H1 (cell line): ENCODE measurements at regions not wholly inside any gene's neighbourhood (a gene's known extent, or its start where the extent isn't known, plus 50 kb on each side); places are given as distances from the start of the nearest gene placed in this dataset.

ENCODE experiments used
- CTCF ChIA-PET: fragments of 300-600 bp; sonication (Branson Sonifier 250); formaldehyde crosslinking; loops from one replicate; lab custom pipeline; 2021; ENCODE audit not compliant: partially characterized antibody; lab: Charles Lee
- POLR2A ChIA-PET: fragments of 300-600 bp; sonication (Branson Sonifier 250); formaldehyde crosslinking; loops from one replicate; lab custom pipeline; 2021; ENCODE audit warnings: inconsistent platforms; ENCODE audit not compliant: partially characterized antibody; lab: Charles Lee
- DNase-seq, 2 experiments: peaks; one replicate each; pipeline versions ENCODE4 v3.0.0 to v3.0.0-alpha.2; 2010 to 2022; ENCODE audit warnings: low spot score in 2 of 2, low read depth in 1 of 2, mixed read lengths in 1 of 2
- FAIRE-seq: peaks from 2 replicates; lab custom pipeline; 2011; peaks lifted over from hg19 to GRCh38; lab: Jason Lieb, UNC
- H2AFZ ChIP-seq: 2 replicates; pipeline ENCODE4 v1.8.1; 2012; ENCODE audit warnings: low read length, inconsistent platforms
- H2AK5ac ChIP-seq: 2 replicates; pipeline ENCODE4 v1.6.1; 2013; ENCODE audit warnings: low read depth, low read length
- H2BK120ac ChIP-seq: replicated peaks from 2 replicates; pipeline ENCODE3; 2013; ENCODE audit warnings: low read depth, low read length, inconsistent platforms
- H2BK12ac ChIP-seq: 2 replicates; pipeline ENCODE4 v1.6.1; 2013; ENCODE audit warnings: low read depth, low read length
- H2BK15ac ChIP-seq: 2 replicates; pipeline ENCODE4 v1.6.1; 2013; ENCODE audit warnings: low read length
- H2BK20ac ChIP-seq: 2 replicates; pipeline ENCODE4 v1.6.1; 2013; ENCODE audit warnings: low read length
- H2BK5ac ChIP-seq: 2 replicates; pipeline ENCODE4 v1.6.1; 2013; ENCODE audit warnings: low read depth, low read length
- H3K14ac ChIP-seq: 2 replicates; pipeline ENCODE4 v1.6.1; 2013; ENCODE audit warnings: inconsistent platforms; ENCODE audit not compliant: insufficient read length
- H3K18ac ChIP-seq: 2 replicates; pipeline ENCODE4 v1.6.1; 2013; ENCODE audit warnings: low read length; ENCODE audit errors: extremely low read depth
- H3K23ac ChIP-seq: 2 replicates; pipeline ENCODE4 v1.6.1; 2013; ENCODE audit warnings: inconsistent platforms; ENCODE audit not compliant: insufficient read length
- H3K23me2 ChIP-seq: 2 replicates; pipeline ENCODE4 v1.6.1; 2013; ENCODE audit warnings: low read depth, low read length
- H3K27ac ChIP-seq: 2 replicates; pipeline ENCODE4 v1.6.1; 2011; ENCODE audit warnings: low read depth, low read length, inconsistent platforms
- H3K27me3 ChIP-seq, 4 experiments: replicated peaks in 1 of 4; 1 replicate in 1 of 4; 2 replicates in 3 of 4; pipeline versions ENCODE4 v1.6.1 to v1.8.1; 2011 to 2013; ENCODE audit warnings: low read length in 3 of 4, mild to moderate bottlenecking in 3 of 4, inconsistent platforms in 2 of 4, mixed read lengths in 2 of 4, moderate library complexity in 1 of 4; ENCODE audit not compliant: control insufficient read depth in 3 of 4, insufficient read depth in 3 of 4; ENCODE audit errors: extremely low read depth in 1 of 4
- H3K36me3 ChIP-seq, 4 experiments: 2 replicates each; pipeline versions ENCODE4 v1.6.1 to v1.8.1; 2011 to 2013; ENCODE audit warnings: mild to moderate bottlenecking in 4 of 4, low read length in 3 of 4, moderate library complexity in 2 of 4, control low read depth in 1 of 4, inconsistent platforms in 1 of 4; ENCODE audit not compliant: insufficient read depth in 4 of 4, control insufficient read depth in 2 of 4
- H3K4ac ChIP-seq: replicated peaks from 2 replicates; pipeline ENCODE3; 2013; ENCODE audit warnings: low read length, low read depth, mixed read lengths, inconsistent platforms; ENCODE audit not compliant: insufficient read length
- H3K4me1 ChIP-seq, 4 experiments: replicated peaks in 1 of 4; 1 replicate in 1 of 4; 2 replicates in 3 of 4; pipeline versions ENCODE4 v1.6.1 to v1.8.1; 2011 to 2013; ENCODE audit warnings: low read length in 3 of 4, inconsistent platforms in 2 of 4, mixed read lengths in 1 of 4; ENCODE audit not compliant: insufficient read depth in 4 of 4, control insufficient read depth in 3 of 4
- H3K4me2 ChIP-seq, 2 experiments: 2 replicates each; pipeline versions ENCODE4 v1.6.1 to v1.8.1; 2011 to 2013; ENCODE audit warnings: low read depth in 2 of 2, low read length in 2 of 2, control low read depth in 1 of 2, inconsistent platforms in 1 of 2, mild to moderate bottlenecking in 1 of 2; ENCODE audit not compliant: insufficient read depth in 1 of 2
- H3K4me3 ChIP-seq, 4 experiments: fragments of 200-600, 300-600 bp in 1 of 4; sonication (generic), shearing (Covaris generic), sonication (Bioruptor Twin) in 1 of 4; 2 replicates each; pipeline versions ENCODE4 v1.5.1 to v1.8.1; 2011 to 2016; ENCODE audit warnings: low read length in 4 of 4, low read depth in 3 of 4, control low read depth in 2 of 4, inconsistent platforms in 2 of 4, mild to moderate bottlenecking in 2 of 4, mixed read lengths in 1 of 4, moderate library complexity in 1 of 4; ENCODE audit not compliant: insufficient read depth in 2 of 4; ENCODE audit errors: extremely low read depth in 1 of 4
- H3K56ac ChIP-seq: replicated peaks from 2 replicates; pipeline ENCODE3; 2013; ENCODE audit warnings: low read depth, mild to moderate bottlenecking, mixed read lengths, low read length, inconsistent platforms; ENCODE audit not compliant: insufficient read length
- H3K79me1 ChIP-seq: 2 replicates; pipeline ENCODE4 v1.6.1; 2013; ENCODE audit warnings: low read depth, low read length, control low read depth
- H3K79me2 ChIP-seq, 2 experiments: 2 replicates each; pipeline versions ENCODE4 v1.6.1 to v1.8.1; 2012 to 2013; ENCODE audit warnings: low read length in 2 of 2, mild to moderate bottlenecking in 2 of 2, inconsistent platforms in 1 of 2; ENCODE audit not compliant: insufficient read depth in 2 of 2, control insufficient read depth in 1 of 2
- H3K9ac ChIP-seq, 4 experiments: replicated peaks in 1 of 4; 1 replicate in 1 of 4; 2 replicates in 3 of 4; pipeline versions ENCODE4 v1.6.1 to v1.8.1; 2011 to 2013; ENCODE audit warnings: low read depth in 3 of 4, low read length in 3 of 4, control low read depth in 2 of 4, mild to moderate bottlenecking in 2 of 4, moderate library complexity in 2 of 4, inconsistent platforms in 1 of 4; ENCODE audit errors: extremely low read depth in 1 of 4
- H3K9me3 ChIP-seq, 2 experiments: 2 replicates each; pipeline versions ENCODE4 v1.6.1 to v1.8.1; 2012 to 2013; ENCODE audit warnings: mild to moderate bottlenecking in 2 of 2, moderate library complexity in 2 of 2, control low read depth in 1 of 2, inconsistent platforms in 1 of 2, low read depth in 1 of 2, low read length in 1 of 2, mixed read lengths in 1 of 2; ENCODE audit not compliant: insufficient read depth in 2 of 2
- H4K20me1 ChIP-seq, 2 experiments: replicated peaks in 1 of 2; 2 replicates each; pipeline versions ENCODE3 to v1.8.1; 2011 to 2013; ENCODE audit warnings: inconsistent platforms in 2 of 2, low read length in 2 of 2, mild to moderate bottlenecking in 1 of 2; ENCODE audit not compliant: insufficient read depth in 2 of 2, control insufficient read depth in 1 of 2
- H4K5ac ChIP-seq: 2 replicates; pipeline ENCODE4 v1.6.1; 2013; ENCODE audit warnings: low read length, low read depth, mixed read lengths, inconsistent platforms; ENCODE audit not compliant: insufficient read length
- H4K8ac ChIP-seq: 2 replicates; pipeline ENCODE4 v1.8.0; 2013; ENCODE audit warnings: mild to moderate bottlenecking, moderate library complexity, low read length, inconsistent platforms; ENCODE audit not compliant: insufficient read depth; ENCODE audit errors: extremely low read depth
- H4K91ac ChIP-seq: replicated peaks from 2 replicates; pipeline ENCODE3; 2013; ENCODE audit warnings: low read length, mixed read lengths, inconsistent platforms; ENCODE audit not compliant: insufficient read length
- ATF3 ChIP-seq: IDR thresholded peaks from 2 replicates; pipeline ENCODE4 v1.6.1; 2011; ENCODE audit warnings: low read depth, mild to moderate bottlenecking, low read length; ENCODE audit not compliant: insufficient read depth
- CBX8 ChIP-seq: fragments of 300-800, 300-1000 bp; sonication (generic); IDR thresholded peaks from 2 replicates; pipeline ENCODE4 v1.7.1; 2016; ENCODE audit warnings: low read depth, low read length, borderline replicate concordance
- GTF2F1 ChIP-seq: IDR thresholded peaks from 2 replicates; pipeline ENCODE4 v1.6.1; 2012; ENCODE audit warnings: low read depth, low read length, improper control_type of control experiment, borderline replicate concordance
- JUND ChIP-seq: IDR thresholded peaks from 2 replicates; pipeline ENCODE4 v1.6.1; 2011; ENCODE audit warnings: mild to moderate bottlenecking, improper control_type of control experiment, low read length
- KDM1A ChIP-seq: fragments of 200-600, 300-600 bp; sonication (generic); IDR thresholded peaks from 2 replicates; pipeline ENCODE4 v1.7.1; 2016; ENCODE audit warnings: mild to moderate bottlenecking, low read length, borderline replicate concordance
- MAFK ChIP-seq: IDR thresholded peaks from 2 replicates; pipeline ENCODE4 v1.6.1; 2012; ENCODE audit warnings: low read depth, mild to moderate bottlenecking, improper control_type of control experiment, low read length
- NRF1 ChIP-seq: IDR thresholded peaks from 2 replicates; pipeline ENCODE4 v1.6.1; 2011; ENCODE audit warnings: mild to moderate bottlenecking, low read depth, low read length, improper control_type of control experiment
- POLR2AphosphoS5 ChIP-seq: IDR thresholded peaks from 2 replicates; pipeline ENCODE4 v1.6.1; 2011; ENCODE audit warnings: low read depth, low read length
- RBBP5 ChIP-seq: IDR thresholded peaks from 2 replicates; pipeline ENCODE4 v1.7.1; 2012; ENCODE audit warnings: low read depth, mild to moderate bottlenecking, inconsistent platforms, low read length, moderate library complexity, borderline replicate concordance
- RFX5 ChIP-seq: IDR thresholded peaks from 2 replicates; pipeline ENCODE4 v1.6.1; 2011; ENCODE audit warnings: low read depth, low read length, improper control_type of control experiment, borderline replicate concordance
- RXRA ChIP-seq: IDR thresholded peaks from 2 replicates; pipeline ENCODE4 v1.6.1; 2011; ENCODE audit warnings: low read depth, mild to moderate bottlenecking, low read length, moderate library complexity; ENCODE audit not compliant: insufficient read depth
- SIRT6 ChIP-seq: IDR thresholded peaks from one replicate; pipeline ENCODE4 v1.7.1; 2012; ENCODE audit warnings: low read length, inconsistent platforms
- SP1 ChIP-seq: IDR thresholded peaks from 2 replicates; pipeline ENCODE4 v1.6.1; 2011; ENCODE audit warnings: low read depth, low read length
- SP2 ChIP-seq: IDR thresholded peaks from 2 replicates; pipeline ENCODE4 v1.6.1; 2012; ENCODE audit warnings: mild to moderate bottlenecking, low read length, inconsistent platforms
- SUZ12 ChIP-seq: fragments of 200-600 bp; sonication (generic); IDR thresholded peaks from 2 replicates; pipeline ENCODE4 v1.6.1; 2012; ENCODE audit warnings: mild to moderate bottlenecking, inconsistent platforms, low read length, moderate library complexity, mixed read lengths
- TAF1 ChIP-seq: IDR thresholded peaks from 2 replicates; pipeline ENCODE4 v1.6.1; 2011; ENCODE audit warnings: mild to moderate bottlenecking, low read depth, low read length
- WGBS, 2 experiments: shearing (Covaris generic) in 1 of 2; methylation state at CpG; one replicate each; pipeline versions ENCODE4 v1.1.6 to v1.1.7; 2013 to 2015; ENCODE audit warnings: low lambda C conversion rate in 2 of 2, mixed read lengths in 2 of 2, inconsistent platforms in 1 of 2, low coverage in 1 of 2, missing lambda C conversion rate in 1 of 2; ENCODE audit not compliant: insufficient replicate concordance in 2 of 2, insufficient coverage in 1 of 2, insufficient read length in 1 of 2; ENCODE audit errors: extremely low coverage in 1 of 2, missing lambda C conversion rate in 1 of 2; 5-methylcytosine and 5-hydroxymethylcytosine counted together

GRCh38 chr6:21284706-21285105 lies 308.8 kb upstream of the SOX4 start:
- no peak overlapping the region for H2BK120ac ChIP-seq
- no peak overlapping the region for H3K14ac ChIP-seq
- FAIRE-seq (no peak), DNase-seq (no peak)
- 84% methylated on average over 7 of the region's 7 CpGs; no CpG with 5 or more reads in 1 of the 2 experiments for WGBS, 2 experiments
- no peak overlapping the region for H2AFZ ChIP-seq
- no peak overlapping the region for H2BK12ac ChIP-seq
- no peak overlapping the region for H2BK15ac ChIP-seq
- no peaks in the 10 kb centered on the region; a peak in 1 of 7 replicates for H3K4me1 ChIP-seq
- H4K5ac ChIP-seq: no peak overlapping the region
- no peak overlapping the region for H3K4ac ChIP-seq
- ChIA-PET CTCF (no interaction called here), POLR2A (no interaction called here)
- H3K9me3 ChIP-seq: 0 out of 4 replicates have a peak, but pooled peaks cover 2 to 3% of the 10 kb centered on the region in 2 experiments
- no peak overlapping the region for H2BK20ac ChIP-seq
- no peaks in the 10 kb centered on the region for H3K79me2 ChIP-seq
- no peak overlapping the region for H4K91ac ChIP-seq
- no peak overlapping the region for H4K8ac ChIP-seq
- H3K23me2 ChIP-seq: no peaks in the 10 kb centered on the region; the same call in 1 of the 2 replicates
- H3K36me3 ChIP-seq: no peaks in the 10 kb centered on the region
- H3K79me1 ChIP-seq: no peaks in the 10 kb centered on the region
- no peak overlapping the region for H2AK5ac ChIP-seq
- H3K56ac ChIP-seq: no peak overlapping the region
- H3K4me3 ChIP-seq: no peak overlapping the region
- no peak overlapping the region for H2BK5ac ChIP-seq
- H3K23ac ChIP-seq: no peak overlapping the region
- H3K27me3 ChIP-seq: no peaks in the 10 kb centered on the region
- no peak overlapping the region for H3K9ac ChIP-seq
- no peak overlapping the region for H3K27ac ChIP-seq
- no peak overlapping the region for H3K4me2 ChIP-seq
- H4K20me1 ChIP-seq: no peaks in the 10 kb centered on the region
- no peak overlapping the region for H3K18ac ChIP-seq
- TF ChIP-seq SP1 (no peak), CBX8 (no peak), MAFK (no peak), TAF1 (no peak), NRF1 (no peak), SUZ12 (no peak), JUND (no peak), SIRT6 (no peak), RXRA (no peak), ATF3 (no peak), KDM1A (no peak), GTF2F1 (no peak), RFX5 (no peak), POLR2AphosphoS5 (no peak), RBBP5 (no peak), SP2 (no peak)
